Effector memory CD4-positive, alpha-beta T cell (primary cell): ENCODE measurements at regions not wholly inside any gene's neighbourhood (a gene's known extent, or its start where the extent isn't known, plus 50 kb on each side); places are given as distances from the start of the nearest gene placed in this dataset.
"Not testable (repeated sequence)": the region's sequence is repeated elsewhere in the genome, so short reads cannot be mapped to it uniquely, and the experiment has no call there.

Experiments
- DNase-seq, 3 donors: peaks; one replicate each; pipeline ENCODE4 v3.0.0-alpha.2; 2020
- H3K27ac ChIP-seq: 2 replicates; pipeline ENCODE4 v1.7.0; 2013; ENCODE audit warnings: mild to moderate bottlenecking, low read length, moderate library complexity; ENCODE audit not compliant: insufficient read depth, poor library complexity, severe bottlenecking
- H3K27me3 ChIP-seq: replicated peaks from 2 replicates; pipeline ENCODE4 v1.7.0; 2013; ENCODE audit warnings: mild to moderate bottlenecking, low read length; ENCODE audit not compliant: insufficient read depth, control insufficient read depth, poor library complexity, severe bottlenecking
- H3K36me3 ChIP-seq: 2 replicates; pipeline ENCODE4 v1.7.0; 2013; ENCODE audit warnings: mild to moderate bottlenecking, low read length, moderate library complexity; ENCODE audit not compliant: control insufficient read depth, insufficient read depth
- H3K4me1 ChIP-seq: 2 replicates; pipeline ENCODE4 v1.7.0; 2013; ENCODE audit warnings: low read length, mild to moderate bottlenecking; ENCODE audit not compliant: control insufficient read depth, insufficient read depth, poor library complexity, severe bottlenecking
- H3K4me3 ChIP-seq: 2 replicates; pipeline ENCODE4 v1.7.0; 2013; ENCODE audit warnings: low read length, low read depth, mild to moderate bottlenecking; ENCODE audit not compliant: insufficient read depth, poor library complexity, severe bottlenecking
- H3K9me3 ChIP-seq: 2 replicates; pipeline ENCODE4 v1.7.0; 2013; ENCODE audit warnings: mild to moderate bottlenecking, low read length, moderate library complexity; ENCODE audit not compliant: control insufficient read depth

DNA sequence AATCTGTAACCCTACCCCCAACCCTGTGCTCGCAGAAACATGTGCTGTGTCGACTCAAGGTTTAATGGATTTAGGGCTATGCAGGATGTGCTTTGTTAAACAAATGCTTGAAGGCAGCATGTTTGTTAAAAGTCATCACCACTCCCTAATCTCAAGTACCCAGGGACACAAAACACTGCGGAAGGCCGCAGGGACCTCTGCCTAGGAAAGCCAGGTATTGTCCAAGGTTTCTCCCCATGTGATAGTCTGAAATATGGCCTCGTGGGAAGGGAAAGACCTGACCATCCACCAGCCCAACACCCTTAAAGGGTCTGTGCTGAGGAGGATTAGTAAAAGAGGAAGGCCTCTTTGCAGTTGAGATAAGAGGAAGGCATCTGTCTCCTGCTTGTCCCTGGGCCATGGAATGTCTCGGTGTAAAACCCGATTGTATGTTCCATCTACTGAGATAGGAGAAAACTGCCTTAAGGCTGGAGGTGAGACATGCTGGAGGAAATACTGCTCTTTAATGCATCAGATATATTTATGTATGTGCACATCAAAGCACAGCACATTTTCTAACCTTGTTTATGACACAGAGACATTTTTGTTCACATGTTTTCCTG, 94.4 kb downstream of the LSM3 start:
- H3K27me3 ChIP-seq, H3K4me3 ChIP-seq, H3K27ac ChIP-seq, H3K36me3 ChIP-seq, DNase-seq, H3K4me1 ChIP-seq, H3K9me3 ChIP-seq: not testable (repeated sequence)

GRCh38 chr3:14273901-14274611, 95.4 kb downstream of the LSM3 start:
- no peak for DNase-seq
- no peaks in the 10 kb centered on the region for H3K4me1 ChIP-seq
- H3K9me3 ChIP-seq: no peaks in the 10 kb centered on the region
- H3K4me3 ChIP-seq: no peak overlapping the region
- no peaks in the 10 kb centered on the region for H3K27me3 ChIP-seq
- no peaks in the 10 kb centered on the region for H3K36me3 ChIP-seq
- no peak overlapping the region for H3K27ac ChIP-seq

- H3K9me3 ChIP-seq: no peaks in the 10 kb centered on the region
- H3K4me1 ChIP-seq: no peaks in the 10 kb centered on the region
- no peaks in the 10 kb centered on the region for H3K27me3 ChIP-seq
- H3K36me3 ChIP-seq: no peaks in the 10 kb centered on the region
- no peak for DNase-seq
- no peak overlapping the region for H3K4me3 ChIP-seq
- H3K27ac ChIP-seq: no peak overlapping the region
Observed at GRCh38 chr3:14274612-14274936, 96.0 kb downstream of the LSM3 start.

DNA sequence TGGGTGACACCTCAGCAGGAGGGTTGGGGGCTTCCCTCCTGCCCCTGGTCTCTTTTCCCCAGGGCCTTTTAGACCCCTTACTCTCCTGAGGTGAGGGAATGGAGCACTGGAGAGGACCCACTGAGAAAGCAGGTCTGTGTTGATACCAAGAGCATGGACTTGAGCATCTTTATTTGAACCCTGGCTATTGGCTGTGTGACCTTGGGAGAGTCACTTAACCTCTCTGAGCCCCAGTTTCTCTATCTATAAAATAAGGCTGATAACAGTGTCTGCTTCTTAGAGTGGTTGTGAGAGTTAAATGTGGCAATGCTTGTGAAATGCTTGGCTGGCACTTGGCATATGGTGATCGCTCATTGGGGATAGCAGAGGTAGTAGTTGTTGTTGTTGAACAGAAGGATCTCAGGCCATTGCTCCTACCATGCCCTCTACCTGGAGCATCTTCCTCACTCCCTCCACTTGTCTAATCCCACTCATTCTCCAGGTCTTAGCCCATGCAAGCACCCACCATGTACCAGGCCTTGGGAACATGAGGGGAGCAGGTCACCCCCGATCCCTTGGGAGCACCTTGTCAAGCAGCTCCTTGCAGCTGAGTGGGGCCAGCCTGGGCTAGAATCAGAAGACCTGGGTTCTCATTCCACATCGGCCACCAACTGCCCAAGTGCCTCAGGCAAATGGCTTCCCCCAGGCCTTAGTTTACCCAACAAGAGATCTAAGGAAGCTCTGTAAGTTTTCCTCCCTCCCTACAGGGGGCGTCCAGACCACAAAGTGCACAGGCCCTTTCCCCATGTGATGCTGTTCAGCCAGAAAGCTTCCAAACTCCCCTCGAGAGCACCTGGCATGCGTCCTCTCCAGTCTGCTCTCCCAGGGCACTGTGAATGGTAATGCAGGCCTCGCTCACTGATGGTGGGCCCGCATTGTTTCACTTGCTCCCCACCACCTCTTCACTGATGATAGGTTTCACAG, 96.7 kb downstream of the LSM3 start:
- Histone ChIP-seq H3K27ac (no peak overlapping the region), H3K4me3 (no peak overlapping the region), H3K9me3 (no peaks in the 10 kb centered on the region), H3K4me1 (no peaks in the 10 kb centered on the region), H3K27me3 (no peaks in the 10 kb centered on the region), H3K36me3 (no peaks in the 10 kb centered on the region)
- DNase-seq: no peak

- no peak overlapping the region for H3K4me3 ChIP-seq
- H3K27me3 ChIP-seq: no peaks in the 10 kb centered on the region
- H3K4me1 ChIP-seq: no peaks in the 10 kb centered on the region
- no peaks in the 10 kb centered on the region for H3K36me3 ChIP-seq
- DNase-seq: no peak
- no peak overlapping the region for H3K27ac ChIP-seq
- no peaks in the 10 kb centered on the region for H3K9me3 ChIP-seq
Observed at GRCh38 chr3:14275962-14276909, 97.6 kb downstream of the LSM3 start.

DNA sequence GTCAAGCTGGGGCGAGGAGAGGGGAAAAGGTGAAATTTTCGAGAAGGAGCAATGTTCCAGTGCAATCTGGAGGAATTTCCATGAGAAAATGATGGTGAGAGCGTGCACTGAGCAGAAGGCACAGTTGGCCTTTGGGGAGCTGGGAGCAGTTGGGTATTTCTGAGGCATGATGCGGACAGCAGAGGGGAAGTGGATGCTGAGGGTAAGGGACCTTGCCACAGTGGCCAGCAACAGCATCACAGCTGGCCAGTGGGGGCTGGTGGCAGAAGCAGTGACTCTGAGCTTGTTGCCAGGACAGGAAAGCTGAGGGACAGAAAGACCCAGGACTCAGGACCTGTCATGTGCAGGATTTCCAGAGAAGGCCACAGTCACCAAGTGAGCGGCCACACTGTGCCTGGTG, 98.9 kb downstream of the LSM3 start:
- no peak for DNase-seq
- H3K4me3 ChIP-seq: no peak overlapping the region
- H3K36me3 ChIP-seq: no peaks in the 10 kb centered on the region
- H3K9me3 ChIP-seq: no peaks in the 10 kb centered on the region
- no peak overlapping the region for H3K27ac ChIP-seq
- no peaks in the 10 kb centered on the region for H3K27me3 ChIP-seq
- H3K4me1 ChIP-seq: no peaks in the 10 kb centered on the region

- H3K4me3 ChIP-seq: no peak overlapping the region
- no peak overlapping the region for H3K27ac ChIP-seq
- DNase-seq: no peak
- H3K4me1 ChIP-seq: no peaks in the 10 kb centered on the region
- H3K36me3 ChIP-seq: no peaks in the 10 kb centered on the region
- no peaks in the 10 kb centered on the region for H3K9me3 ChIP-seq
- H3K27me3 ChIP-seq: no peaks in the 10 kb centered on the region
Observed at GRCh38 chr3:14278265-14278798, 99.7 kb downstream of the LSM3 start.

- Histone ChIP-seq H3K4me1 (no peaks in the 10 kb centered on the region), H3K9me3 (no peaks in the 10 kb centered on the region), H3K4me3 (no peak overlapping the region), H3K27me3 (no peaks in the 10 kb centered on the region), H3K36me3 (no peaks in the 10 kb centered on the region), H3K27ac (no peak overlapping the region)
- no peak for DNase-seq
Observed at GRCh38 chr3:14278799-14279625, 100.4 kb downstream of the LSM3 start.

DNA sequence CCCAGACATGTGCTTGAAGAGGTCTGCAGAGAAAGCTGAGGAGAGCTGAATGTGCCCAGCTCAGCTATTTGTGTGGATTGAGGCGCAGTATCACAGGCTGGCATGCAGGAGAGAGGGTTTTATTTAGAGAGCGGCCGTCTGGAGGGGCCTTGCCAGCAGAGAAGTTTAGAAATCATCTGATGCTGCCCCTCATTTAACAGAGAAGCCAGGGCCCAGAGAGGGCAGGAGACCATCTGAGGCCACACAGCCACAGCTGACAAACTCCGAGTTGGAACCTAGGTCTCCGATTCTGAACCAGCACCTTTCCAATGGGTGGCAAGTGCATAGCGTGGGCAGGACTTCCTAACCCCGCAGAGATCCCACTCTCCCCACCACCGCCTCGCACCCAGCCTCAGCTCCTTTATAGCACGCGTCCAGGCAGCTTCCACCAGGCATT, 101.0 kb downstream of the LSM3 start:
- no peak overlapping the region for H3K4me3 ChIP-seq
- no peak for DNase-seq
- no peaks in the 10 kb centered on the region for H3K27me3 ChIP-seq
- H3K4me1 ChIP-seq: no peaks in the 10 kb centered on the region
- H3K27ac ChIP-seq: no peak overlapping the region
- H3K36me3 ChIP-seq: no peaks in the 10 kb centered on the region
- no peaks in the 10 kb centered on the region for H3K9me3 ChIP-seq
